ENCODE measurements at regions not wholly inside any gene's neighbourhood (a gene's known extent, or its start where the extent isn't known, plus 50 kb on each side); places are given as distances from the start of the nearest gene placed in this dataset.

- DNase-seq (ENCODE audit: low read depth in 1 of 2, low spot score in 1 of 2), result no peak
- H3K4me3 ChIP-seq (replicated peaks; ENCODE audit: insufficient read depth, low read length), result no peak overlapping the region
- H3K27me3 ChIP-seq (ENCODE audit: insufficient read depth, poor library complexity, severe bottlenecking), result no peaks in the 10 kb centered on the region
- no peak overlapping the region for H3K27ac ChIP-seq (replicated peaks)
- TF ChIP-seq POLR2AphosphoS5 (IDR thresholded peaks at IDR 0.05; ENCODE audit: low read depth) (no peak), GABPA (IDR thresholded peaks at IDR 0.05; ENCODE audit: low read depth) (no peak), SPI1 (IDR thresholded peaks at IDR 0.05; ENCODE audit: borderline replicate concordance, low read depth) (no peak)
- TF ChIP-seq, protein P1, sequence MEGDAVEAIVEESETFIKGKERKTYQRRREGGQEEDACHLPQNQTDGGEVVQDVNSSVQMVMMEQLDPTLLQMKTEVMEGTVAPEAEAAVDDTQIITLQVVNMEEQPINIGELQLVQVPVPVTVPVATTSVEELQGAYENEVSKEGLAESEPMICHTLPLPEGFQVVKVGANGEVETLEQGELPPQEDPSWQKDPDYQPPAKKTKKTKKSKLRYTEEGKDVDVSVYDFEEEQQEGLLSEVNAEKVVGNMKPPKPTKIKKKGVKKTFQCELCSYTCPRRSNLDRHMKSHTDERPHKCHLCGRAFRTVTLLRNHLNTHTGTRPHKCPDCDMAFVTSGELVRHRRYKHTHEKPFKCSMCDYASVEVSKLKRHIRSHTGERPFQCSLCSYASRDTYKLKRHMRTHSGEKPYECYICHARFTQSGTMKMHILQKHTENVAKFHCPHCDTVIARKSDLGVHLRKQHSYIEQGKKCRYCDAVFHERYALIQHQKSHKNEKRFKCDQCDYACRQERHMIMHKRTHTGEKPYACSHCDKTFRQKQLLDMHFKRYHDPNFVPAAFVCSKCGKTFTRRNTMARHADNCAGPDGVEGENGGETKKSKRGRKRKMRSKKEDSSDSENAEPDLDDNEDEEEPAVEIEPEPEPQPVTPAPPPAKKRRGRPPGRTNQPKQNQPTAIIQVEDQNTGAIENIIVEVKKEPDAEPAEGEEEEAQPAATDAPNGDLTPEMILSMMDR (IDR thresholded peaks at IDR 0.05; ENCODE audit: insufficient read depth, low read length), result no peak
- TF ChIP-seq, protein P2, sequence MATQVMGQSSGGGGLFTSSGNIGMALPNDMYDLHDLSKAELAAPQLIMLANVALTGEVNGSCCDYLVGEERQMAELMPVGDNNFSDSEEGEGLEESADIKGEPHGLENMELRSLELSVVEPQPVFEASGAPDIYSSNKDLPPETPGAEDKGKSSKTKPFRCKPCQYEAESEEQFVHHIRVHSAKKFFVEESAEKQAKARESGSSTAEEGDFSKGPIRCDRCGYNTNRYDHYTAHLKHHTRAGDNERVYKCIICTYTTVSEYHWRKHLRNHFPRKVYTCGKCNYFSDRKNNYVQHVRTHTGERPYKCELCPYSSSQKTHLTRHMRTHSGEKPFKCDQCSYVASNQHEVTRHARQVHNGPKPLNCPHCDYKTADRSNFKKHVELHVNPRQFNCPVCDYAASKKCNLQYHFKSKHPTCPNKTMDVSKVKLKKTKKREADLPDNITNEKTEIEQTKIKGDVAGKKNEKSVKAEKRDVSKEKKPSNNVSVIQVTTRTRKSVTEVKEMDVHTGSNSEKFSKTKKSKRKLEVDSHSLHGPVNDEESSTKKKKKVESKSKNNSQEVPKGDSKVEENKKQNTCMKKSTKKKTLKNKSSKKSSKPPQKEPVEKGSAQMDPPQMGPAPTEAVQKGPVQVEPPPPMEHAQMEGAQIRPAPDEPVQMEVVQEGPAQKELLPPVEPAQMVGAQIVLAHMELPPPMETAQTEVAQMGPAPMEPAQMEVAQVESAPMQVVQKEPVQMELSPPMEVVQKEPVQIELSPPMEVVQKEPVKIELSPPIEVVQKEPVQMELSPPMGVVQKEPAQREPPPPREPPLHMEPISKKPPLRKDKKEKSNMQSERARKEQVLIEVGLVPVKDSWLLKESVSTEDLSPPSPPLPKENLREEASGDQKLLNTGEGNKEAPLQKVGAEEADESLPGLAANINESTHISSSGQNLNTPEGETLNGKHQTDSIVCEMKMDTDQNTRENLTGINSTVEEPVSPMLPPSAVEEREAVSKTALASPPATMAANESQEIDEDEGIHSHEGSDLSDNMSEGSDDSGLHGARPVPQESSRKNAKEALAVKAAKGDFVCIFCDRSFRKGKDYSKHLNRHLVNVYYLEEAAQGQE (IDR thresholded peaks at IDR 0.05; ENCODE audit: insufficient replicate concordance, low read depth), result no peak
Observed at GRCh38 chr18:43819397-43819796, 542.1 kb upstream of the SYT4 start.

- DNase-seq (ENCODE audit: low read depth in 1 of 2, low spot score in 1 of 2), result no peak
- H3K27me3 ChIP-seq (ENCODE audit: insufficient read depth, poor library complexity, severe bottlenecking), result no peaks in the 10 kb centered on the region
- H3K27ac ChIP-seq (replicated peaks), result no peak overlapping the region
Observed at GRCh38 chr18:43819873-43820272, 542.6 kb upstream of the SYT4 start.

GRCh38 chr18:43825768-43826167 is 548.5 kb upstream of the SYT4 start:
- no peak overlapping the region for H3K27ac ChIP-seq (replicated peaks)
- no peak for DNase-seq (ENCODE audit: low read depth in 1 of 2, low spot score in 1 of 2)
- no peak overlapping the region for H3K4me3 ChIP-seq (replicated peaks; ENCODE audit: insufficient read depth, low read length)
- no peaks in the 10 kb centered on the region for H3K27me3 ChIP-seq (ENCODE audit: insufficient read depth, poor library complexity, severe bottlenecking)
- no peak for TF ChIP-seq SPI1 (IDR thresholded peaks at IDR 0.05; ENCODE audit: borderline replicate concordance, low read depth)
- no peak for TF ChIP-seq GABPA (IDR thresholded peaks at IDR 0.05; ENCODE audit: low read depth)
- TF ChIP-seq POLR2AphosphoS5 (IDR thresholded peaks at IDR 0.05; ENCODE audit: low read depth), result no peak
- TF ChIP-seq, protein P2 (IDR thresholded peaks at IDR 0.05; ENCODE audit: insufficient replicate concordance, low read depth), result no peak
- TF ChIP-seq, protein P1 (IDR thresholded peaks at IDR 0.05; ENCODE audit: insufficient read depth, low read length), result no peak

More at GRCh38 chr18:43819873-43820272, 542.6 kb upstream of the SYT4 start:
- no peak overlapping the region for H3K4me3 ChIP-seq (replicated peaks; ENCODE audit: insufficient read depth, low read length)
- TF ChIP-seq GABPA (IDR thresholded peaks at IDR 0.05; ENCODE audit: low read depth), result no peak
- TF ChIP-seq, protein P2 (IDR thresholded peaks at IDR 0.05; ENCODE audit: insufficient replicate concordance, low read depth), result no peak
- TF ChIP-seq, protein P1 (IDR thresholded peaks at IDR 0.05; ENCODE audit: insufficient read depth, low read length), result no peak
- TF ChIP-seq POLR2AphosphoS5 (IDR thresholded peaks at IDR 0.05; ENCODE audit: low read depth), result no peak
- no peak for TF ChIP-seq SPI1 (IDR thresholded peaks at IDR 0.05; ENCODE audit: borderline replicate concordance, low read depth)

All from HL-60 (cell line).